Naive thymus-derived CD4-positive, alpha-beta T cell (primary cell): ENCODE measurements at regions not wholly inside any gene's neighbourhood (a gene's known extent, or its start where the extent isn't known, plus 50 kb on each side); places are given as distances from the start of the nearest gene placed in this dataset.

Source experiments
- ATAC-seq: fragments of 150-1000 bp; cut with Tn5 transposase; 2 replicates; pipeline ENCODE4 v1.10.0; 2021; ENCODE audit warnings: mild to moderate bottlenecking, moderate library complexity
- CTCF ChIA-PET: fragments of 350-600 bp; sonication (Branson Sonifier 250); formaldehyde crosslinking; loops from one replicate; lab custom pipeline; 2021; ENCODE audit warnings: antibody characterized with exemption; lab: Charles Lee
- POLR2A ChIA-PET: fragments of 350-600 bp; sonication (Branson Sonifier 250); formaldehyde crosslinking; loops from one replicate; lab custom pipeline; 2021; ENCODE audit warnings: antibody characterized with exemption, inconsistent platforms; lab: Charles Lee
- DNase-seq, 9 donors: peaks; one replicate each; pipeline versions ENCODE4 v3.0.0 to v3.0.0-alpha.2; 2020 to 2022; ENCODE audit warnings: mixed read lengths in 1 of 9
- H3K27ac ChIP-seq: one replicate; pipeline ENCODE4 v1.7.0; 2013; ENCODE audit warnings: mild to moderate bottlenecking, low read depth, low read length, moderate library complexity
- H3K27me3 ChIP-seq, 2 donors: one replicate each; pipeline ENCODE4 v1.7.0; 2013; ENCODE audit warnings: low read length in 2 of 2, mild to moderate bottlenecking in 2 of 2, moderate library complexity in 2 of 2; ENCODE audit not compliant: control insufficient read depth in 2 of 2, insufficient read depth in 2 of 2
- H3K36me3 ChIP-seq, 3 experiments: 1 replicate in 2 of 3; 2 replicates in 1 of 3; pipeline ENCODE4 v1.7.0; 2013; ENCODE audit warnings: low read length in 3 of 3, mild to moderate bottlenecking in 3 of 3, moderate library complexity in 1 of 3; ENCODE audit not compliant: insufficient read depth in 3 of 3, control insufficient read depth in 2 of 3
- H3K4me1 ChIP-seq, 2 donors: one replicate each; pipeline ENCODE4 v1.7.0; 2013; ENCODE audit warnings: low read length in 2 of 2, mild to moderate bottlenecking in 2 of 2, moderate library complexity in 1 of 2; ENCODE audit not compliant: control insufficient read depth in 2 of 2, insufficient read depth in 2 of 2
- H3K4me3 ChIP-seq: 2 replicates; pipeline ENCODE4 v1.7.0; 2013; ENCODE audit warnings: mild to moderate bottlenecking, low read length
- H3K9me3 ChIP-seq, 3 experiments: 1 replicate in 2 of 3; 2 replicates in 1 of 3; pipeline ENCODE4 v1.7.0; 2013; ENCODE audit warnings: low read length in 3 of 3; ENCODE audit not compliant: control insufficient read depth in 2 of 3
- H3K27ac Mint-ChIP-seq, 9 donors: one replicate each; pipeline ENCODE4 v1.8.0; 2020 to 2022; ENCODE audit warnings: mixed read lengths in 9 of 9, mild to moderate bottlenecking in 8 of 9, moderate library complexity in 5 of 9, inconsistent platforms in 2 of 9
- H3K27me3 Mint-ChIP-seq, 5 donors: one replicate each; pipeline ENCODE4 v1.8.0; 2021 to 2022; ENCODE audit warnings: mixed read lengths in 5 of 5, mild to moderate bottlenecking in 1 of 5
- H3K36me3 Mint-ChIP-seq, 5 donors: one replicate each; pipeline ENCODE4 v1.8.0; 2020 to 2022; ENCODE audit warnings: mixed read lengths in 5 of 5, mild to moderate bottlenecking in 3 of 5, inconsistent platforms in 1 of 5
- H3K4me1 Mint-ChIP-seq, 7 donors: one replicate each; pipeline ENCODE4 v1.8.0; 2020 to 2022; ENCODE audit warnings: mixed read lengths in 7 of 7, mild to moderate bottlenecking in 3 of 7, inconsistent platforms in 1 of 7
- H3K4me3 Mint-ChIP-seq, 10 donors: one replicate each; pipeline ENCODE4 v1.8.0; 2020 to 2022; ENCODE audit warnings: mild to moderate bottlenecking in 10 of 10, mixed read lengths in 10 of 10, moderate library complexity in 6 of 10, inconsistent platforms in 2 of 10
- H3K9me3 Mint-ChIP-seq, 11 donors: one replicate each; pipeline ENCODE4 v1.8.0; 2020 to 2022; ENCODE audit warnings: mixed read lengths in 11 of 11, mild to moderate bottlenecking in 4 of 11, inconsistent platforms in 1 of 11, moderate library complexity in 1 of 11
- intact Hi-C, 2 donors: fragments of 100-400 bp; cut with micrococcal nuclease; formaldehyde crosslinking; loops; one replicate each; pipeline ENCODE4 v1.15.1; 2023

DNA sequence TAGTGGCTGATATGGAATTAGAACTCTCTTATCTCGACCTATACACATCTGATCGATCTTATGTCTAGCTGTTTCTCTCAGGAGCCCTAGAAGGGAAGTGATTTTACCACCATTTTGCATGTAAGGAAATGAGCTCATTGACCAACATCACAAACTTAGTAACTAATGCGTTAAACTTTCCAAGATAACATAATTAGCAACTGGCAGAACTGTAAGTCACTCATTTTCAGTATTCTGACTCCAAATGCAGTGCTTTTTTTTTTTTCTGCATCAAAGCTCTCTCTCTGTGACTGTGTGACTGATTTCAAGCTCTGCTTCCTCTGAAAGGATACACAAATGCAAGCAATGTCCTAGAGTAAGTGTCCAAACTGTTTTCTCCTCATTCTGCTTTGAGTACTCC is 68.1 kb upstream of the FBXL7 start:
- ChIA-PET POLR2A (no interaction called here), CTCF (no interaction called here)
- H3K4me3 ChIP-seq: no peak overlapping the region
- Mint-ChIP-seq H3K27me3 (no peaks in the 10 kb centered on the region), H3K4me1 (no peaks in the 10 kb centered on the region), H3K27ac (no peak overlapping the region), H3K9me3 (peaks cover 0 to 11% (median 2%) of the 10 kb centered on the region in 11 donors), H3K36me3 (peaks cover 0 to 6% (median 0%) of the 10 kb centered on the region in 5 donors), H3K4me3 (no peak overlapping the region)
- no peaks in the 10 kb centered on the region for H3K36me3 ChIP-seq
- H3K4me1 ChIP-seq: no peaks in the 10 kb centered on the region
- intact Hi-C loops: no loop called here
- DNase-seq: no peak
- H3K27me3 ChIP-seq: no peaks in the 10 kb centered on the region
- no peak overlapping the region for H3K27ac ChIP-seq
- no peak for ATAC-seq
- no peaks in the 10 kb centered on the region for H3K9me3 ChIP-seq

DNA sequence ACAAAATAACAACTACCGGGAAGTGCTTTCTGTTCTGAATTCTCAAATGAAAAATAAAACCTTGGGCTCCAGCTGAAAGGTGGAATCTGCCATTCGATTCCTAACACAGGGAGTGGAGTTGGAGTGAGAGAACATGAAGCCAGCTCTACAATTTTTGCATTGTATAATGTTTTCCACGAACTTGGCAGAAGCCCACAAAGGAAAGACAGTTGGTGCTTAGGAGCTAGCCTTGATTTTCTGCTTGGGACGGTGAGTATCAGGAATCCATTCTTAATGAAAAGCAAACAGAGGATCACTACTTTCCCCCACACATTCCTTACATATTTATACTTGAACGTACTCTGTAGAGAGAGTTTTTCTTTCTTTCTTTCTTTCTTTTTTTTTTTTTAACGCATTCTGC is 74.2 kb upstream of the FBXL7 start:
- Mint-ChIP-seq H3K27ac (no peak overlapping the region), H3K9me3 (peaks cover 0 to 16% (median 4%) of the 10 kb centered on the region in 11 donors), H3K4me1 (no peaks in the 10 kb centered on the region), H3K4me3 (no peak overlapping the region), H3K36me3 (no peaks in the 10 kb centered on the region), H3K27me3 (no peaks in the 10 kb centered on the region)
- no peak overlapping the region for H3K4me3 ChIP-seq
- DNase-seq (no peak), ATAC-seq (no peak)
- H3K9me3 ChIP-seq: no peaks in the 10 kb centered on the region
- H3K27me3 ChIP-seq: no peaks in the 10 kb centered on the region
- no peaks in the 10 kb centered on the region for H3K36me3 ChIP-seq
- CTCF ChIA-PET: no interaction called here
- H3K4me1 ChIP-seq: no peaks in the 10 kb centered on the region
- intact Hi-C loops: no loop called here
- POLR2A ChIA-PET: no interaction called here
- H3K27ac ChIP-seq: no peak overlapping the region

DNA sequence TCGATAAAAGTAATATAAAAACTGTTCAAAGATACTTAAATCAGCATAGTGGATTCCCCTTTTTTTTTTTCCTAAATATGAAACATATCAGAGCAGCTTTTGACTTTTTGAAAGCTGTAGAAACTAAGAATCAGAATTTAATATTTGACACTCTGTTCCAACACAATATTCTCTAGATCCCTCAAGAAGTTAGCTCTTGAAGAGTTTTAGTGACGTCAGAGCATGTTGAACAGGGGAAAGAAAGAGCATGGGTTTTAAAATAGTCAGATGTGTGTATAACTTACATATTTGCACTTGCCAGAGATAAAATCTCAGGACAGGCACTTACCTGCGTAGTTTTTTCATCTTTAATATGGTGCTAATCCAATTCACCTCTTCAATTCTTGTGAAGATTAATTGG is 75.2 kb upstream of the FBXL7 start:
- no peak overlapping the region for H3K27ac ChIP-seq
- no peak for ATAC-seq
- Mint-ChIP-seq H3K4me3 (no peak overlapping the region), H3K4me1 (no peaks in the 10 kb centered on the region), H3K9me3 (peaks cover 0 to 13% (median 4%) of the 10 kb centered on the region in 11 donors), H3K27ac (no peak overlapping the region), H3K36me3 (no peaks in the 10 kb centered on the region), H3K27me3 (no peaks in the 10 kb centered on the region)
- no peak overlapping the region for H3K4me3 ChIP-seq
- CTCF ChIA-PET: no interaction called here
- H3K36me3 ChIP-seq: no peaks in the 10 kb centered on the region
- no peak for DNase-seq
- H3K27me3 ChIP-seq: no peaks in the 10 kb centered on the region
- intact Hi-C loops: no loop called here
- no peaks in the 10 kb centered on the region for H3K9me3 ChIP-seq
- POLR2A ChIA-PET: no interaction called here
- H3K4me1 ChIP-seq: no peaks in the 10 kb centered on the region

DNA sequence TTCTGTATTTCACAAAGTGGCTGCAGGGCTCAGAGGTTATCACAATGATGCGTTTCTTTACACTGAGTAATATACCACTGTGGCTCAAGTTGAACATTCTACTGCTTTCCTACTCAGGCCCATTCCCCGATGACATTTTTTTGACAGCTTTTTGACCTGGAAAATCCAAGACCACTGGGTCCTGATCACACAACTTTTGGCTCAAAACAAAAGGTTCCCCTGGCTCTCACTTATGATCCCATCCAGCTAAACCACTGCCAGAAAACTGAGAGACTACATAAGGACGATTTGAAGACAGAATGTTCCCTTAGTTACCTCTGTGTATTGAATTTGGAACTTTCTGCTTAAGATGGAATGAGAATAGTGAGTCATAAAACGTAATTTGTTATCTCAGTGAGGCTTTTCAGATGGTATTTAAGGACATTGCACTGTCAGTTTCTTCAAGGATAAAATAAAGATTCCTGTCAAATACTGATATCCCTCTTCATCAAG is 78.0 kb upstream of the FBXL7 start:
- Mint-ChIP-seq H3K27ac (no peak overlapping the region), H3K27me3 (no peaks in the 10 kb centered on the region)

DNA sequence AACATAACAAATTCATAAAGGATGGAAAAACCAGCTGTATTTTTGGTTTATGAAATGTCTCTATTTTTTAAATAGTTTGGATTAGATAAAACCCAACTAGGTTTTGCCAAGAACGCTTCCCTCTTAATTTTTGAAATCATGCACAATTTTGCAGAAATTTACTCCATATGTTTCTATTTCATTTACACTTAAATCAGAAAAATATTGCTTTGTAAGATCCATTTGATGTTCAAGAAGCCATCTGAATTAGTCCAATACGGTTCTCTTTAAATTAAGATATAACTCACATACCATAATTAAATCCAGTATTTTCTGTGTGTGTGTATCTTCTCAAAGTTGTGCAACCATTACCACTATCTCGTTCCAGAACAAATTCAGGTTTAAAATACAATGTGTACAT is 78.6 kb upstream of the FBXL7 start:
- H3K9me3 ChIP-seq: no peaks in the 10 kb centered on the region

More for the DNA sequence above, 78.0 kb upstream of the FBXL7 start:
- ChIA-PET CTCF (no interaction called here), POLR2A (no interaction called here)
- Histone ChIP-seq H3K4me1 (no peaks in the 10 kb centered on the region), H3K4me3 (no peak overlapping the region), H3K9me3 (no peaks in the 10 kb centered on the region), H3K27ac (no peak overlapping the region), H3K27me3 (no peaks in the 10 kb centered on the region), H3K36me3 (no peaks in the 10 kb centered on the region)
- Mint-ChIP-seq H3K36me3 (no peaks in the 10 kb centered on the region), H3K9me3 (peaks cover 2 to 16% (median 10%) of the 10 kb centered on the region in 11 donors), H3K4me1 (no peaks in the 10 kb centered on the region), H3K4me3 (no peak overlapping the region)
- ATAC-seq (no peak), DNase-seq (no peak)
- intact Hi-C loops: no loop called here

DNA sequence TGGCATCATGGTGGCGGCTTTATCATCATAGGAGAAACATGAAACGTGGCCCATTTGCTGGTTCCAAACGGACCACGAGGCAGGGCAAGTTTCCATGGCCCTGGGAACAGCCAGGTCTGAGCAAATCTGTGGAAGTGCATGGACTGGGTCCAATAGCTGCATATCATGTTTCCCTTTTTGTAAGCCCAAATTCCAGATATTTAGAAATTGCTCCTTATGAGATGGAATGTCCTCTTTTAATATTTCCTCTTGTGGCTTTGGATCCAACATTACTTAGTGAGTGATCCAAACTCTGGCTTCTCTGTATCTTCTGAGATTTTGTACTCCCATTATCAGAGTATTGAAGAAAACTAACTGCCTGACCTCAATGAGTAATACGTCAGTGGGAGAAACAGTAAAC is 79.8 kb upstream of the FBXL7 start:
- Histone ChIP-seq H3K4me1 (no peaks in the 10 kb centered on the region), H3K9me3 (no peaks in the 10 kb centered on the region), H3K36me3 (no peaks in the 10 kb centered on the region), H3K27me3 (no peaks in the 10 kb centered on the region), H3K4me3 (no peak overlapping the region), H3K27ac (no peak overlapping the region)
- Mint-ChIP-seq H3K4me3 (no peak overlapping the region), H3K9me3 (peaks cover 2 to 22% (median 9%) of the 10 kb centered on the region in 11 donors), H3K4me1 (no peaks in the 10 kb centered on the region), H3K36me3 (no peaks in the 10 kb centered on the region), H3K27me3 (no peaks in the 10 kb centered on the region), H3K27ac (no peak overlapping the region)
- ATAC-seq (no peak), DNase-seq (no peak)
- ChIA-PET CTCF (no interaction called here), POLR2A (no interaction called here)
- intact Hi-C loops: no loop called here

More for the DNA sequence above, 78.6 kb upstream of the FBXL7 start:
- H3K4me3 Mint-ChIP-seq: no peak overlapping the region
- peaks cover 2 to 20% (median 10%) of the 10 kb centered on the region in 11 donors for H3K9me3 Mint-ChIP-seq
- no peaks in the 10 kb centered on the region for H3K27me3 ChIP-seq
- H3K36me3 Mint-ChIP-seq: no peaks in the 10 kb centered on the region
- DNase-seq (no peak), ATAC-seq (no peak)
- ChIA-PET CTCF (no interaction called here), POLR2A (no interaction called here)
- no peaks in the 10 kb centered on the region for H3K36me3 ChIP-seq
- no peaks in the 10 kb centered on the region for H3K4me1 ChIP-seq
- no peak overlapping the region for H3K27ac Mint-ChIP-seq
- intact Hi-C loops: no loop called here
- H3K4me3 ChIP-seq: no peak overlapping the region
- no peaks in the 10 kb centered on the region for H3K4me1 Mint-ChIP-seq
- no peaks in the 10 kb centered on the region for H3K27me3 Mint-ChIP-seq
- H3K27ac ChIP-seq: no peak overlapping the region

DNA sequence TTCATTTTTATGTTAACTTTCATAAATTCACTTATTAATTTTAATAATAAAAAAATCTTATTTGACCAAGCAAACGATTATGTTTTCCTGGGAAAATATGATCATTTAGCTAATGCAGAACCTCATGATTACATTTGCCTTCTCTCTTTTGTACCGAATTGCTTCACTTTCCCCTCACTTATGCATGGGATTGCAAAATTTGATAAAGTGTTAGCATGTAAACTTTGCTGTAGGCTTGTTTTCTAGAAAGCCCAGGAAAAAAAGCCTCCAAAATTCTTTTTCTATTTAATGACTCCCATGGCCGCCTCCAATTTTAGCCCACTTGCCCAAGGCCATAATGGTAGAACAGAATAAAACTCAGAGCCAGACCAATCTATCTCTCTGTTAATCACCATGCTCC is 82.8 kb upstream of the FBXL7 start:
- ChIA-PET POLR2A (no interaction called here), CTCF (no interaction called here)
- DNase-seq (no peak), ATAC-seq (no peak)
- peaks cover 4 to 48% (median 17%) of the 10 kb centered on the region in 11 donors for H3K9me3 Mint-ChIP-seq
- no peaks in the 10 kb centered on the region for H3K4me1 ChIP-seq
- intact Hi-C loops: no loop called here
- H3K36me3 Mint-ChIP-seq: no peaks in the 10 kb centered on the region
- no peaks in the 10 kb centered on the region for H3K36me3 ChIP-seq
- H3K4me3 Mint-ChIP-seq: no peak overlapping the region
- no peak overlapping the region for H3K4me3 ChIP-seq
- no peaks in the 10 kb centered on the region for H3K27me3 Mint-ChIP-seq
- H3K27ac Mint-ChIP-seq: no peak overlapping the region
- H3K9me3 ChIP-seq: no peaks in the 10 kb centered on the region
- no peak overlapping the region for H3K27ac ChIP-seq
- H3K27me3 ChIP-seq: no peaks in the 10 kb centered on the region
- H3K4me1 Mint-ChIP-seq: no peaks in the 10 kb centered on the region
